ENCODE measurements at regions not wholly inside any gene's neighbourhood (a gene's known extent, or its start where the extent isn't known, plus 50 kb on each side); places are given as distances from the start of the nearest gene placed in this dataset.
A peak's percentile ranks its signal among the peaks of the same experiment; 100 is the strongest.
"Not testable (repeated sequence)": the region's sequence is repeated elsewhere in the genome, so short reads cannot be mapped to it uniquely, and the experiment has no call there.

GRCh38 chr13:22964245-22964966, 216.4 kb upstream of the SGCG start:
- no peak overlapping the region for H3K27ac ChIP-seq (ENCODE audit: low read length)
- no peaks in the 10 kb centered on the region for H3K4me1 ChIP-seq (ENCODE audit: control insufficient read depth, insufficient read depth, low read length)
- TF ChIP-seq TCF7L2 (IDR thresholded peaks at IDR 0.05; ENCODE audit: low read depth, low read length), result no peak
- no peak for TF ChIP-seq POLR2AphosphoS5 (IDR thresholded peaks at IDR 0.05; ENCODE audit: low read depth, low read length)
- no peak for TF ChIP-seq REST (IDR thresholded peaks at IDR 0.05; ENCODE audit: insufficient read depth in 1 of 2, low read depth in 2 of 2, low read length in 1 of 2)
- TF ChIP-seq CTCF (IDR thresholded peaks at IDR 0.05), result no peak
- no peak for TF ChIP-seq SIN3A (IDR thresholded peaks at IDR 0.05; ENCODE audit: borderline replicate concordance, insufficient read depth, low read depth, low read length)
- CTCF ChIA-PET, result no interaction called here
- no TSS peak for BruUV-seq (replicated peaks)
- DNase-seq (ENCODE audit: low read depth, low spot score) (no peak), ATAC-seq (peak; percentile 40; the same call in 1 of the 2 replicates)
- no peaks in the 10 kb centered on the region for H3K27me3 ChIP-seq (ENCODE audit: control insufficient read depth, insufficient read depth, low read length)
- H3K4me3 ChIP-seq (ENCODE audit: low read depth in 2 of 2, low read length in 2 of 2), result no peak overlapping the region
- intact Hi-C loops (cut with micrococcal nuclease; ENCODE audit: unreplicated experiment), result no loop called here
- H3K9me3 ChIP-seq (ENCODE audit: control insufficient read depth, insufficient read depth, low read depth, low read length), result no peaks in the 10 kb centered on the region
- H3K36me3 ChIP-seq (ENCODE audit: control insufficient read depth, insufficient read depth, low read length), result no peaks in the 10 kb centered on the region
- in situ Hi-C loops (cut with HindIII; ENCODE audit: low pct_unique_long_range_greater_than_20kb, low sequenced_read_pairs), result no loop called here
- POLR2A ChIA-PET, result no interaction called here

- BruUV-seq (replicated peaks); H3K9me3 ChIP-seq (ENCODE audit: control insufficient read depth, insufficient read depth, low read depth, low read length); H3K36me3 ChIP-seq (ENCODE audit: control insufficient read depth, insufficient read depth, low read length); in situ Hi-C loops (cut with HindIII; ENCODE audit: low pct_unique_long_range_greater_than_20kb, low sequenced_read_pairs); H3K27ac ChIP-seq (ENCODE audit: low read length); CTCF ChIA-PET; H3K27me3 ChIP-seq (ENCODE audit: control insufficient read depth, insufficient read depth, low read length); ATAC-seq; H3K4me1 ChIP-seq (ENCODE audit: control insufficient read depth, insufficient read depth, low read length); DNase-seq (ENCODE audit: low read depth, low spot score); intact Hi-C loops (cut with micrococcal nuclease; ENCODE audit: unreplicated experiment); POLR2A ChIA-PET; H3K4me3 ChIP-seq (ENCODE audit: low read depth in 2 of 2, low read length in 2 of 2): not testable (repeated sequence)
Observed at GRCh38 chr13:22965011-22965857, 215.5 kb upstream of the SGCG start.

GRCh38 chr13:22965858-22966239, 214.9 kb upstream of the SGCG start:
- POLR2A ChIA-PET, result not testable (repeated sequence)

GRCh38 chr13:22966753-22967152, 214.0 kb upstream of the SGCG start:
- CTCF ChIA-PET; in situ Hi-C loops (cut with HindIII; ENCODE audit: low pct_unique_long_range_greater_than_20kb, low sequenced_read_pairs); BruUV-seq (replicated peaks); H3K27ac ChIP-seq (ENCODE audit: low read length); H3K9me3 ChIP-seq (ENCODE audit: control insufficient read depth, insufficient read depth, low read depth, low read length); H3K4me1 ChIP-seq (ENCODE audit: control insufficient read depth, insufficient read depth, low read length); ATAC-seq; H3K27me3 ChIP-seq (ENCODE audit: control insufficient read depth, insufficient read depth, low read length); DNase-seq (ENCODE audit: low read depth, low spot score); POLR2A ChIA-PET; H3K36me3 ChIP-seq (ENCODE audit: control insufficient read depth, insufficient read depth, low read length); H3K4me3 ChIP-seq (ENCODE audit: low read depth in 2 of 2, low read length in 2 of 2); intact Hi-C loops (cut with micrococcal nuclease; ENCODE audit: unreplicated experiment): not testable (repeated sequence)

More at GRCh38 chr13:22965858-22966239, 214.9 kb upstream of the SGCG start:
- H3K9me3 ChIP-seq (ENCODE audit: control insufficient read depth, insufficient read depth, low read depth, low read length); intact Hi-C loops (cut with micrococcal nuclease; ENCODE audit: unreplicated experiment); in situ Hi-C loops (cut with HindIII; ENCODE audit: low pct_unique_long_range_greater_than_20kb, low sequenced_read_pairs); ATAC-seq; BruUV-seq (replicated peaks); CTCF ChIA-PET; H3K27ac ChIP-seq (ENCODE audit: low read length); H3K4me1 ChIP-seq (ENCODE audit: control insufficient read depth, insufficient read depth, low read length); H3K36me3 ChIP-seq (ENCODE audit: control insufficient read depth, insufficient read depth, low read length); DNase-seq (ENCODE audit: low read depth, low spot score); H3K4me3 ChIP-seq (ENCODE audit: low read depth in 2 of 2, low read length in 2 of 2); H3K27me3 ChIP-seq (ENCODE audit: control insufficient read depth, insufficient read depth, low read length): not testable (repeated sequence)
